ENCODE measurements at regions not wholly inside any gene's neighbourhood (a gene's known extent, or its start where the extent isn't known, plus 50 kb on each side); places are given as distances from the start of the nearest gene placed in this dataset.

- Histone ChIP-seq H3K4me3 (no peak overlapping the region), H3K36me3 (ENCODE audit: low read depth, missing control alignments) (no peaks in the 10 kb centered on the region), H3K9me3 (no peaks in the 10 kb centered on the region), H3K27ac (no peak overlapping the region), H3K27me3 (no peaks in the 10 kb centered on the region), H3K4me1 (no peaks in the 10 kb centered on the region)
- intact Hi-C loops (cut with DNase I; ENCODE audit: low total_unique reads): no loop called here
- TF ChIP-seq POLR2A (IDR thresholded peaks at IDR 0.05) (no peak), CTCF (IDR thresholded peaks at IDR 0.05) (no peak)
- WGBS, 2 donors: 85 to 93% methylated on average over 5 of the region's 5 CpGs
- DNase-seq: no peak
These were observed 221.4 kb upstream of the NFE2L3 start for GRCh38 chr7:25930492-25931048.

- DNase-seq: no peak
- Histone ChIP-seq H3K4me3 (no peak overlapping the region), H3K27ac (no peak overlapping the region), H3K36me3 (ENCODE audit: low read depth, missing control alignments) (no peaks in the 10 kb centered on the region), H3K9me3 (no peaks in the 10 kb centered on the region), H3K27me3 (no peaks in the 10 kb centered on the region), H3K4me1 (no peaks in the 10 kb centered on the region)
- no peak for TF ChIP-seq CTCF (IDR thresholded peaks at IDR 0.05)
- no peak for TF ChIP-seq POLR2A (IDR thresholded peaks at IDR 0.05)
- intact Hi-C loops (cut with DNase I; ENCODE audit: low total_unique reads): no loop called here
- 67 to 91% methylated on average over 1 of the region's 1 CpG for WGBS, 2 donors
These were observed 220.8 kb upstream of the NFE2L3 start for GRCh38 chr7:25931156-25931555.

GRCh38 chr7:25933921-25934320, 218.1 kb upstream of the NFE2L3 start:
- no peak overlapping the region for H3K4me3 ChIP-seq
- H3K36me3 ChIP-seq (ENCODE audit: low read depth, missing control alignments): no peaks in the 10 kb centered on the region
- TF ChIP-seq CTCF (IDR thresholded peaks at IDR 0.05) (no peak), POLR2A (IDR thresholded peaks at IDR 0.05) (no peak)
- no peak for DNase-seq
- intact Hi-C loops (cut with DNase I; ENCODE audit: low total_unique reads): no loop called here
- WGBS, 2 donors: 95% methylated on average over 1 of the region's 1 CpG
- H3K9me3 ChIP-seq: no peaks in the 10 kb centered on the region
- no peaks in the 10 kb centered on the region for H3K27me3 ChIP-seq
- no peak overlapping the region for H3K27ac ChIP-seq
- H3K4me1 ChIP-seq: no peaks in the 10 kb centered on the region

- no peak overlapping the region for H3K4me3 ChIP-seq
- no peak overlapping the region for H3K27ac ChIP-seq
- WGBS, 2 donors: 51 to 54% methylated on average over 8 of the region's 8 CpGs
- no peak for DNase-seq
- H3K36me3 ChIP-seq (ENCODE audit: low read depth, missing control alignments): no peaks in the 10 kb centered on the region
- no peaks in the 10 kb centered on the region for H3K9me3 ChIP-seq
- no peaks in the 10 kb centered on the region for H3K27me3 ChIP-seq
- TF ChIP-seq POLR2A (IDR thresholded peaks at IDR 0.05) (no peak), CTCF (IDR thresholded peaks at IDR 0.05) (no peak)
- intact Hi-C loops (cut with DNase I; ENCODE audit: low total_unique reads): no loop called here
- no peaks in the 10 kb centered on the region for H3K4me1 ChIP-seq
These were observed 211.7 kb upstream of the NFE2L3 start for GRCh38 chr7:25940086-25940906.

All from testis (tissue), 2 donors.